ENCODE measurements at regions not wholly inside any gene's neighbourhood (a gene's known extent, or its start where the extent isn't known, plus 50 kb on each side); places are given as distances from the start of the nearest gene placed in this dataset.

DNA sequence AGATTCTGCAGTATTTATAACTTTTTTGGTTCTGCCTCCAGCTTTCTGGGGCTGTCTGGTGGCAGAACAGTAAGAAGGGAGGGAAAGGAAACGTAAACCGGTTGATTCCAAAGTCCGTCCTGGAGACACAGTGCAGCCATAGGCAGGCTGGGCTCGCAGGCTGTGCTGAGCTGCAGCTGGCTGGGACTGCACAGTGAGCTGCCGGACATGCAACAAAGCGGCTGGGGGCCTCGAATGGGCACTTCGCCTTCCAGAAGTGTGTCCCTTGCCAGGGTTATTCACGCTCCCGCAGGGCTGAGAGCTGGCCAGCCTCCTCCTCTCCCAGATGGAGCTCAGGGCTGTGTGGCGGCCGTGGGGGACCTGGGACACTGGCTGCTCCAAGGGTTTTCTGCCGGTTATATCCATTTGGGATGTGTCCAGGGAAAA lies 78.1 kb upstream of the CD93 start:
- no peak for DNase-seq
- Mint-ChIP-seq H3K4me1 (peaks cover 7 to 8% of the 10 kb centered on the region in 2 donors), H3K36me3 (no peaks in the 10 kb centered on the region), H3K4me3 (no peak overlapping the region), H3K9me3 (no peaks in the 10 kb centered on the region), H3K27ac (no peak overlapping the region), H3K27me3 (ENCODE audit: low read depth in 3 of 3) (peaks cover 1 to 3% (median 1%) of the 10 kb centered on the region in 3 donors)

DNA sequence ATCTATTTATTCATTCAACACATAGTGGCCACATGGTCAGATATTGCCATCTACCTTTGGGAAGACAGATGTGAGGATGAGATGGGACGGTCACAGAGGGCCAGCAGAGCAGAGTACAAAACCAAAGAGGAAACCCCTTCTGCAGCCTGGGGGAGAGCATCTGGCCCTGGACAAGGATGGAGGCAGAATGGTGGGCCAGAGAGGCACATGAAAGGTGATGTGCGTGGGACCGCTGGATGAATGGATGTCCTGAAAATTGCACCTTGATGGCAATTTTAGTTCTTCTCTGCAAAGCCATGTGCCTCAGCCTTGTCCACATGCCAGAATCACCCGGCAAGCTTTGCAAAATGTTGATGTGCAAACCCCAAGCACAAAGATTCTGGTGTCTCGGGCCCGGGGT lies 77.4 kb upstream of the CD93 start:
- peaks cover 9 to 10% of the 10 kb centered on the region in 2 donors for H3K4me1 Mint-ChIP-seq
- H3K4me3 Mint-ChIP-seq, result no peak overlapping the region
- H3K9me3 Mint-ChIP-seq, result no peaks in the 10 kb centered on the region
- H3K36me3 Mint-ChIP-seq, result no peaks in the 10 kb centered on the region
- no peak for DNase-seq
- no peak overlapping the region for H3K27ac Mint-ChIP-seq
- peaks cover 1 to 3% (median 1%) of the 10 kb centered on the region in 3 donors for H3K27me3 Mint-ChIP-seq (ENCODE audit: low read depth in 3 of 3)

DNA sequence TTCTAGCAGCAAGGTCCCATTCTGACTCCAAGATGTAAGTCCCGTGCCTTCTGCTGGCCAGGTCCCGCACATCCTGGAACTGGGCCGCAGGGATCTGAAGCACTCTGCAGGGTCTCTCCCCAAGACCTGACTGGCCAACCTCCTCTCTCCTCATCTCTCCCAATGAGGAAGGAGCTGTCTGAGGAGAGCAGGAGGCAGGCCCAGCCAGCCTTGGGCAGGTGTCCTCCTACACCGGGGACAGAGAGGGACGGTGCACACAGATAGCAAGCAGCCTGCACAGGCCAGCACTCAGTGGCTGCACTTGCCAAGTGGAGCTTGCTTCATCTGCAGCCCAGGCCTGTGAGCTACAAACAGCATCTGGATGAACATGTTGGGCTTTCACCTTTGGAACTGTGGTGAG lies 76.8 kb upstream of the CD93 start:
- no peak overlapping the region for H3K27ac Mint-ChIP-seq
- H3K4me1 Mint-ChIP-seq, result peaks cover 9 to 10% of the 10 kb centered on the region in 2 donors
- no peak overlapping the region for H3K4me3 Mint-ChIP-seq
- no peaks in the 10 kb centered on the region for H3K36me3 Mint-ChIP-seq
- no peak for DNase-seq
- peaks cover 1 to 3% (median 1%) of the 10 kb centered on the region in 3 donors for H3K27me3 Mint-ChIP-seq (ENCODE audit: low read depth in 3 of 3)
- H3K9me3 Mint-ChIP-seq, result no peaks in the 10 kb centered on the region

DNA sequence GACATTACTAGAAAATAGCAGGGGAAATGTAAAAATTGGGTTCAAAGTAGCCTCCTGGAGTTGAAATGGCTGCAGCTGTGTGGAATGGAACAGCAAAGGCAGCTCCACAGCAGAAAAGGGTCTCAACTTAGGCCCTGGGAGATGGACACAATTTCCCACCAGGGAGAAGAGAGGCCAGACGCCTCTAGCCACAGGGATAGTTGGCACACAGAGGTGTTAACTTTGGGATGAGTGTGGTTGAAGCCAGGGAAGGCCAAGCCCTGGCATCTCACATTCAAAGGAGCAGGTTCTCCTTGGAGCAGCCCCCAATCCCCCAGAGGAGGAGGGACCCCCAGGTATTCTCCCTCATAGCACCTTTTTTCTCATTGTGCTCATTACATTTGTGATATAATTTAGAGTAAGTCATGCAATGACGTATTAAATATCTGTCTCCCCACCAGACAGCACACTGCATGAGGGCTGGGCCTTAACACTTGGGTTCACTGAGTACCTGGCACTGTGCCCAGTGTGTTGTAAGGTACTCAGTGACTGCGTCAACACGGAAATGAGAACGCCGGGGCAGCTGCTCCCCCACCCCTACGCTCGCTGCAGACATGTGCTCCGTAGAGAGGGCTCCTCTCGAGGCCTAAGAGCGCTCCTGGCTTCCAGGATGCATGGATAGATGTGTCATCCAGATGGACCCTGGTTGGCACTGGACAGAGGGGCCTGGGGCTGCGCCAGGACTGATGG lies 76.0 kb upstream of the CD93 start:
- peaks cover 1 to 3% (median 1%) of the 10 kb centered on the region in 3 donors for H3K27me3 Mint-ChIP-seq (ENCODE audit: low read depth in 3 of 3)
- H3K9me3 Mint-ChIP-seq, result no peaks in the 10 kb centered on the region
- H3K4me3 Mint-ChIP-seq, result no peak overlapping the region
- H3K4me1 Mint-ChIP-seq, result peaks cover 9 to 10% of the 10 kb centered on the region in 2 donors
- H3K36me3 Mint-ChIP-seq, result no peaks in the 10 kb centered on the region
- DNase-seq, result peak in 1 of 3 donors; percentile 51
- peak overlapping the region in 1 of 6 donors; percentile 34 for H3K27ac Mint-ChIP-seq

GRCh38 chr20:23161244-23161891 lies 75.2 kb upstream of the CD93 start:
- H3K27ac Mint-ChIP-seq, result no peak overlapping the region
- H3K4me3 Mint-ChIP-seq, result no peak overlapping the region
- peaks cover 1 to 3% (median 1%) of the 10 kb centered on the region in 3 donors for H3K27me3 Mint-ChIP-seq (ENCODE audit: low read depth in 3 of 3)
- H3K36me3 Mint-ChIP-seq, result no peaks in the 10 kb centered on the region
- H3K9me3 Mint-ChIP-seq, result no peaks in the 10 kb centered on the region
- H3K4me1 Mint-ChIP-seq, result peaks cover 9 to 12% of the 10 kb centered on the region in 2 donors
- no peak for DNase-seq

DNA sequence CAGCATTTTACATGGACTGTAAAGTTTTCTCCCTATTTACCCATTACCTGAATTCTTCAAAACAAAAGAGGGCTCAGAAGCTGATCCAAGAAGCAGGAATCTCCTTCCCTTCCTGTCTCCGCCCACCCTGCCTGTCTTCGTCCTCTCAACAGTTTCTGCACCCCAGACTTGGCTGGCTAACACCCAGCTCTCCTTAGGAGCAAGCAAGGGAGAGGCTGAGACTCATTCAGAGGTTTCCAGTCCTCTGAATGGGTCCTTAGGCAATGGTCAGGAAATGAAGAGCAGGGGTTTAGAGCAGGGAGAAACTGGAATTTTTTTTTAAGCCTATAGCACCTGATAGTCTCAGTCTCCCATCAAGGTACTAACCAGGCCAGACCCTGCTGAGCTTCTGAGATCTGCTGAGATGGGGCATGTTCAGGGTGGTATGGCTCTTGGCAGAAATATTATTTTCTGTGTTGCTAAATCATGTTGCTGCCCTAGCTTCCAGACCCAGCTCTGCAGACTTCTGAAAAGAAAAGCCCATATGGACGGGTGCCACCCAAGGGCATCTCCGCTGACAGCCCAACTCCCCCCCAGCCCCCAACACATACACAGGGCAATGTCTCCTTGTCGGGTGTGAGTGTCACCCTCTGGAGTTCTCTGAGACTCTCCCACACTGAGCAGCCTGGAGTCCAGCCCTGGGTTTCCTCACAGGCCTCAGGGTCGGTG lies 74.6 kb upstream of the CD93 start:
- Mint-ChIP-seq H3K27ac (peak overlapping the region in 1 of 6 donors; percentile 53), H3K27me3 (ENCODE audit: low read depth in 3 of 3) (peaks cover 1 to 3% (median 1%) of the 10 kb centered on the region in 3 donors), H3K9me3 (no peaks in the 10 kb centered on the region), H3K4me3 (no peak overlapping the region), H3K4me1 (peaks cover 9 to 12% of the 10 kb centered on the region in 2 donors), H3K36me3 (no peaks in the 10 kb centered on the region)
- DNase-seq, result no peak

- peak overlapping the region in 1 of 6 donors; percentile 56 for H3K27ac Mint-ChIP-seq
- peaks cover 9 to 12% of the 10 kb centered on the region in 2 donors for H3K4me1 Mint-ChIP-seq
- peaks cover 1 to 3% (median 1%) of the 10 kb centered on the region in 3 donors for H3K27me3 Mint-ChIP-seq (ENCODE audit: low read depth in 3 of 3)
- no peak for DNase-seq
- H3K9me3 Mint-ChIP-seq, result no peaks in the 10 kb centered on the region
- no peaks in the 10 kb centered on the region for H3K36me3 Mint-ChIP-seq
- H3K4me3 Mint-ChIP-seq, result no peak overlapping the region
Measured at GRCh38 chr20:23159947-23160318, 73.8 kb upstream of the CD93 start.

DNA sequence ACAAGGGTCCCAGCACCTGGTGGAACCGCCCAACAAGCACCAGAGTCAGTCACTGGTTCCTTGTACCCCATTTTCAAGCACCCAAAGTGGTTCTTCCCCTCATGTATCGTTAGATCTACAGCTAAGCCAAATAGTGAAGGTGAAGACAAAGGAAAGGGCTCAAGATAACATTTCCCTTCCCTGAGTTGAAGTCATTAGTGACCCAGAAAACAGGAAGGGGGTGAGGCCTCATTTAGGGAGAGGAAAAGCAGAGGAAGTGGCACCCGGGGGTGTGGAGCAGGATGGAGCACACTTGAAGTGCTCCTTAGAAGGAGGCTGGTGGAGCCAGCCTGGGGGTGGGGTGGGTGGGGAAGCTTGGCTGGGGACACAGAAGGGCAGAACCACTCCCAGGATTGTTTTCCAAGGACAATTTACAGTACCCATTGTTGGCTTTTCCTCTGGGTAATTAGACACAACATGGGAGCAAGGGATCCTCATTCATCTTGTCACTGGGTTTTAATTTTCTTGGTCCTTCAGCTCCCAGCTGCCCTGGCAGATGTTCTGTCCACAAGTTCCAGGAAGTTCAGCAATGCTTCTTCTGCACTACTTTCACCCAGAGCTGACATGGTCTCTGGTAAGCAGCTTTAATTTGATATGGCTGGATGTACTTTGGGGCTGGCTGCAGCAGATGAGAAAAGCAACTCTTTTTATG lies 73.3 kb upstream of the CD93 start:
- no peak overlapping the region for H3K4me3 Mint-ChIP-seq
- H3K4me1 Mint-ChIP-seq, result peaks cover 9 to 12% of the 10 kb centered on the region in 2 donors
- H3K36me3 Mint-ChIP-seq, result no peaks in the 10 kb centered on the region
- peak overlapping the region in 1 of 6 donors; percentile 56 for H3K27ac Mint-ChIP-seq
- no peaks in the 10 kb centered on the region for H3K9me3 Mint-ChIP-seq
- peaks cover 1 to 3% (median 1%) of the 10 kb centered on the region in 3 donors for H3K27me3 Mint-ChIP-seq (ENCODE audit: low read depth in 3 of 3)
- DNase-seq, result no peak

GRCh38 chr20:23157734-23158133 lies 71.6 kb upstream of the CD93 start:
- no peak overlapping the region for H3K4me3 Mint-ChIP-seq
- no peaks in the 10 kb centered on the region for H3K36me3 Mint-ChIP-seq
- no peaks in the 10 kb centered on the region for H3K9me3 Mint-ChIP-seq
- H3K27me3 Mint-ChIP-seq (ENCODE audit: low read depth in 3 of 3), result peaks cover 1 to 3% (median 3%) of the 10 kb centered on the region in 3 donors
- no peak for DNase-seq
- H3K4me1 Mint-ChIP-seq, result peaks cover 9 to 12% of the 10 kb centered on the region in 2 donors
- H3K27ac Mint-ChIP-seq, result no peak overlapping the region

DNA sequence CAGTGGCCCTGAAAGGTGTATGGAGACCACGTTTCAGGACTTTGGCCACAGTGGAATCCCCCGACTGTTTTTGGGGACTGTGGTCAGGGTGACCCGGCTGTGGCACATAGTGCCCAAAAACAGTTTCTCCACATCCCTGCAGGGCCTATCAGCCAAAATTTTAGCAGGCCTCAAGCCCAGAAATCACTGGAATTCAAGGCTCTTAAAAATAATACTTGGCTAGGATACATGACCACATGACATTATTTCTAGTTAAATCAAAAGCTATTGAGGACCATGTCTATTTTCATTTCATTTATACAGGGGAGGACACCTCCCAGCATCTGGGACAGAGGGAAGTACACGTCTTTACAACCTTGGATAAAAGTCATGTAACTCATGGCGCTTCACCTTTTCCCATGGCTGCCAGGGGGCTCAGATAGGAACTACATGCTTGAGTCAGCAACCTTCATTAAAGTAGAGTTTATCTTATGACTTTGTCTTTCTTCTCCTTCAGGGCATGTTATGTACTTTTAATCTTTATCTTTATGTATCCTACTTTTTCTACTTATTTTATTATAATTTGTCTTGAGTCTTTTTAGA lies 70.8 kb upstream of the CD93 start:
- Mint-ChIP-seq H3K4me1 (peaks cover 9 to 12% of the 10 kb centered on the region in 2 donors), H3K27me3 (ENCODE audit: low read depth in 3 of 3) (peaks cover 1 to 3% (median 3%) of the 10 kb centered on the region in 3 donors), H3K4me3 (no peak overlapping the region), H3K9me3 (no peaks in the 10 kb centered on the region), H3K36me3 (no peaks in the 10 kb centered on the region), H3K27ac (no peak overlapping the region)
- DNase-seq, result no peak

GRCh38 chr20:23156170-23156841 lies 70.2 kb upstream of the CD93 start:
- no peaks in the 10 kb centered on the region for H3K9me3 Mint-ChIP-seq
- H3K36me3 Mint-ChIP-seq, result no peaks in the 10 kb centered on the region
- no peak overlapping the region for H3K4me3 Mint-ChIP-seq
- peaks cover 1 to 3% (median 3%) of the 10 kb centered on the region in 3 donors for H3K27me3 Mint-ChIP-seq (ENCODE audit: low read depth in 3 of 3)
- peaks cover 9 to 12% of the 10 kb centered on the region in 2 donors for H3K4me1 Mint-ChIP-seq
- peak overlapping the region in 1 of 6 donors; percentile 22 for H3K27ac Mint-ChIP-seq
- DNase-seq, result no peak

DNA sequence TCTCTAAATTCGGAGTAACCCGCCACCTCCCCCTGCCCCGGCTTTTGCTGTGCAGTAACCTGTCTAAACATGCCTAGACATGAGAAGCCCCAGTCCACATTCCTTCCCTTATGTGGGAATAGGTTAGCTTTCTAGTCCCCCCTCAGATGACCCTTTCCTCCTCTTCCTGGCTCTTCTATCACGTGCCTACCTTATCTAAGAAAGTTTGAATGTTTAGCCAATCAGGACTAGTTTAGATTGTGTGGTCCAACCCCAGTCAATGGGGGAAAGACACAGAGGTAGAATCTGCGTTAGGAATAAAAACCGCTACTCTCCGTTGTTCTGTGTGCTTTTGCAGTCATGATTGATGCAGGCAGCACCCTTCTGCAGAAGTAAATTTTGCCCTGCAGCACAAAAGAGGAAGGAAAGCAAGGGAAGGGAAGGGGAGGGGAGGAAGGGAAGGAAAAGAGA lies 69.0 kb upstream of the CD93 start:
- H3K9me3 Mint-ChIP-seq, result no peaks in the 10 kb centered on the region
- H3K36me3 Mint-ChIP-seq, result no peaks in the 10 kb centered on the region
- H3K27me3 Mint-ChIP-seq (ENCODE audit: low read depth in 3 of 3), result peaks cover 0 to 3% (median 2%) of the 10 kb centered on the region in 3 donors
- peaks cover 9 to 11% of the 10 kb centered on the region in 2 donors for H3K4me1 Mint-ChIP-seq
- DNase-seq, result no peak
- no peak overlapping the region for H3K27ac Mint-ChIP-seq
- H3K4me3 Mint-ChIP-seq, result no peak overlapping the region
